ENCODE measurements at regions not wholly inside any gene's neighbourhood (a gene's known extent, or its start where the extent isn't known, plus 50 kb on each side); places are given as distances from the start of the nearest gene placed in this dataset.

DNA sequence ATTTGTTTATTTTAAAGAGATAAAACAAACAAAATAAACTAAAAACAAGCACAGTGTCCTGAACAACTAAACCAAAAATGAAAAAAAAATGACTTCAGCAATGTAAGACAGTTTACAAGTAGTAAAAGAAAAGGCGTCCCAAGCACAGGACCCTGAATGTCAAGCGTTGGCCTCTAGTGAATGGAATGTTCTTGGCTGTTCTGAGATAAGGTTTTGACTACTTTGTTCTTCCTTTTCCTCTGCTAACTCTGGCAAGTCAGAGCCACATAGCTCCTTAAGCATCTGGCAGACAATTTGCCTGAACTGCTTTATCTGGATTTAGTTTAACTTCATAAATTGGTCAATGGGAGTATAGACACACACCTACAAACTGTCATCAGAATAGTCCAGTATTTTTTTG lies 655.2 kb downstream of the ANXA1 start:
- ChIA-PET POLR2A (ENCODE audit: unreplicated experiment) (no interaction called here), CTCF (no interaction called here)
- Histone ChIP-seq H4K5ac (ENCODE audit: low read depth, low read length) (no peak overlapping the region), H3K14ac (replicated peaks; ENCODE audit: low read depth, low read length) (no peak overlapping the region), H4K91ac (ENCODE audit: insufficient read depth, low read depth, low read length) (no peak overlapping the region), H3K4me1 (ENCODE audit: control insufficient read depth, insufficient read depth, low read length) (no peaks in the 10 kb centered on the region), H3K4me3 (ENCODE audit: insufficient read depth, low read depth, low read length) (no peak overlapping the region), H3K79me1 (ENCODE audit: low read depth in 1 of 2, low read length in 2 of 2) (no peaks in the 10 kb centered on the region), H2AK5ac (ENCODE audit: low read depth, low read length) (no peak overlapping the region), H4K20me1 (ENCODE audit: insufficient read depth, low read length) (no peaks in the 10 kb centered on the region), H2BK20ac (ENCODE audit: low read depth, low read length) (no peak overlapping the region), H3K56ac (ENCODE audit: extremely low read depth, insufficient read depth, low read length) (no peak overlapping the region), H3K4ac (ENCODE audit: low read depth, low read length) (no peak overlapping the region), H3K18ac (ENCODE audit: low read depth, low read length) (no peak overlapping the region), H2BK15ac (ENCODE audit: low read depth, low read length) (no peak overlapping the region), H3K4me2 (ENCODE audit: low read depth, low read length) (no peak overlapping the region), H3K27ac (ENCODE audit: insufficient read depth, low read length) (no peak overlapping the region), H2AFZ (replicated peaks; ENCODE audit: low read length, poor library complexity) (no peak overlapping the region), H3K23ac (ENCODE audit: low read depth, low read length) (no peak overlapping the region), H2BK120ac (ENCODE audit: low read depth, low read length) (no peak overlapping the region), H4K8ac (ENCODE audit: low read depth in 2 of 2, low read length in 2 of 2) (no peak overlapping the region), H2BK5ac (ENCODE audit: low read depth, low read length, poor library complexity, severe bottlenecking) (no peak overlapping the region), H3K9ac (ENCODE audit: low read depth, low read length) (no peak overlapping the region), H2AK9ac (replicated peaks; ENCODE audit: low read depth, low read length, poor library complexity) (no peak overlapping the region), H3K9me1 (ENCODE audit: insufficient read depth, low read length) (no peaks in the 10 kb centered on the region), H3K9me3 (ENCODE audit: control insufficient read depth, insufficient read depth, low read length) (no peaks in the 10 kb centered on the region), H3K27me3 (ENCODE audit: control insufficient read depth, insufficient read depth, low read length) (no peaks in the 10 kb centered on the region), H3K36me3 (ENCODE audit: control insufficient read depth, insufficient read depth, low read length) (no peaks in the 10 kb centered on the region)
- DNase-seq (no peak), ATAC-seq (ENCODE audit: low read depth) (no peak)
- BruUV-seq (replicated peaks) = no TSS peak
- intact Hi-C loops (cut with micrococcal nuclease) = no loop called here
- WGBS, 2 experiments (ENCODE audit: extremely low coverage in 2 of 2, insufficient read length in 1 of 2) = no CpG with 5 or more reads among the region's 2 CpGs
- in situ Hi-C loops (cut with MboI; ENCODE audit: low sequenced_read_pairs) = no loop called here
- TF ChIP-seq CHD1 (IDR thresholded peaks at IDR 0.05; ENCODE audit: low read depth, low read length) (no peak), POLR2A (IDR thresholded peaks at IDR 0.05; ENCODE audit: low read depth, low read length) (no peak), FOS (IDR thresholded peaks at IDR 0.05; ENCODE audit: low read depth, low read length) (no peak), RCOR1 (IDR thresholded peaks at IDR 0.05; ENCODE audit: insufficient replicate concordance, low read length) (no peak), SMC3 (IDR thresholded peaks at IDR 0.05; ENCODE audit: low read depth, low read length) (no peak), MXI1 (IDR thresholded peaks at IDR 0.05; ENCODE audit: borderline replicate concordance, low read depth, low read length) (no peak), RAD21 (IDR thresholded peaks at IDR 0.05; ENCODE audit: low read length) (no peak), NFE2L2 (IDR thresholded peaks at IDR 0.05; ENCODE audit: low read depth, low read length) (no peak), BHLHE40 (IDR thresholded peaks at IDR 0.05; ENCODE audit: low read depth, low read length) (no peak), CEBPB (IDR thresholded peaks at IDR 0.05; ENCODE audit: low read depth, low read length) (no peak), MAZ (IDR thresholded peaks at IDR 0.05; ENCODE audit: borderline replicate concordance, low read depth, low read length) (no peak), MAFK (IDR thresholded peaks at IDR 0.05; ENCODE audit: low read depth, low read length) (no peak)
- TF ChIP-seq, protein P1, sequence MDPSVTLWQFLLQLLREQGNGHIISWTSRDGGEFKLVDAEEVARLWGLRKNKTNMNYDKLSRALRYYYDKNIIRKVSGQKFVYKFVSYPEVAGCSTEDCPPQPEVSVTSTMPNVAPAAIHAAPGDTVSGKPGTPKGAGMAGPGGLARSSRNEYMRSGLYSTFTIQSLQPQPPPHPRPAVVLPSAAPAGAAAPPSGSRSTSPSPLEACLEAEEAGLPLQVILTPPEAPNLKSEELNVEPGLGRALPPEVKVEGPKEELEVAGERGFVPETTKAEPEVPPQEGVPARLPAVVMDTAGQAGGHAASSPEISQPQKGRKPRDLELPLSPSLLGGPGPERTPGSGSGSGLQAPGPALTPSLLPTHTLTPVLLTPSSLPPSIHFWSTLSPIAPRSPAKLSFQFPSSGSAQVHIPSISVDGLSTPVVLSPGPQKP (IDR thresholded peaks at IDR 0.05; ENCODE audit: borderline replicate concordance, low read depth, low read length) = no peak
- TF ChIP-seq, protein P2, sequence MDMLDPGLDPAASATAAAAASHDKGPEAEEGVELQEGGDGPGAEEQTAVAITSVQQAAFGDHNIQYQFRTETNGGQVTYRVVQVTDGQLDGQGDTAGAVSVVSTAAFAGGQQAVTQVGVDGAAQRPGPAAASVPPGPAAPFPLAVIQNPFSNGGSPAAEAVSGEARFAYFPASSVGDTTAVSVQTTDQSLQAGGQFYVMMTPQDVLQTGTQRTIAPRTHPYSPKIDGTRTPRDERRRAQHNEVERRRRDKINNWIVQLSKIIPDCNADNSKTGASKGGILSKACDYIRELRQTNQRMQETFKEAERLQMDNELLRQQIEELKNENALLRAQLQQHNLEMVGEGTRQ (IDR thresholded peaks at IDR 0.05; ENCODE audit: low read depth, low read length) = no peak
- TF ChIP-seq, protein P3, sequence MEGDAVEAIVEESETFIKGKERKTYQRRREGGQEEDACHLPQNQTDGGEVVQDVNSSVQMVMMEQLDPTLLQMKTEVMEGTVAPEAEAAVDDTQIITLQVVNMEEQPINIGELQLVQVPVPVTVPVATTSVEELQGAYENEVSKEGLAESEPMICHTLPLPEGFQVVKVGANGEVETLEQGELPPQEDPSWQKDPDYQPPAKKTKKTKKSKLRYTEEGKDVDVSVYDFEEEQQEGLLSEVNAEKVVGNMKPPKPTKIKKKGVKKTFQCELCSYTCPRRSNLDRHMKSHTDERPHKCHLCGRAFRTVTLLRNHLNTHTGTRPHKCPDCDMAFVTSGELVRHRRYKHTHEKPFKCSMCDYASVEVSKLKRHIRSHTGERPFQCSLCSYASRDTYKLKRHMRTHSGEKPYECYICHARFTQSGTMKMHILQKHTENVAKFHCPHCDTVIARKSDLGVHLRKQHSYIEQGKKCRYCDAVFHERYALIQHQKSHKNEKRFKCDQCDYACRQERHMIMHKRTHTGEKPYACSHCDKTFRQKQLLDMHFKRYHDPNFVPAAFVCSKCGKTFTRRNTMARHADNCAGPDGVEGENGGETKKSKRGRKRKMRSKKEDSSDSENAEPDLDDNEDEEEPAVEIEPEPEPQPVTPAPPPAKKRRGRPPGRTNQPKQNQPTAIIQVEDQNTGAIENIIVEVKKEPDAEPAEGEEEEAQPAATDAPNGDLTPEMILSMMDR (conservative IDR thresholded peaks at IDR 0.05; ENCODE audit: low read depth, low read length) = no peak
- dilution Hi-C loops (cut with HindIII; ENCODE audit: low sequenced_read_pairs, unreplicated experiment) = no loop called here

Data from IMR-90 (cell line).